Tibial nerve (tissue), 4 donors: ENCODE measurements at regions not wholly inside any gene's neighbourhood (a gene's known extent, or its start where the extent isn't known, plus 50 kb on each side); places are given as distances from the start of the nearest gene placed in this dataset.

Experiments
- DNase-seq, 2 donors: peaks; one replicate each; pipeline ENCODE4 v3.0.0-alpha.2; 2019; ENCODE audit warnings: low spot score in 2 of 2
- H3K27ac ChIP-seq, 4 donors: fragments of 200-600 bp; sonication (generic) in 3 of 4; one replicate each; pipeline ENCODE4 v1.5.1; 2017 to 2019; ENCODE audit warnings: mild to moderate bottlenecking in 1 of 4
- H3K27me3 ChIP-seq, 2 donors: fragments of 200-600 bp; sonication (generic) in 1 of 2; one replicate each; pipeline versions ENCODE4 v1.5.1 to v1.6.0; 2017 to 2019
- H3K36me3 ChIP-seq, 3 donors: fragments of 200-600 bp; sonication (generic); one replicate each; pipeline ENCODE4 v1.5.1; 2018 to 2019
- H3K4me1 ChIP-seq, 4 donors: fragments of 200-600 bp; sonication (generic) in 3 of 4; one replicate each; pipeline ENCODE4 v1.5.1; 2017 to 2019
- H3K4me3 ChIP-seq, 4 donors: fragments of 200-600 bp; sonication (generic) in 3 of 4; one replicate each; pipeline ENCODE4 v1.5.1; 2017 to 2019; ENCODE audit warnings: mild to moderate bottlenecking in 1 of 4, moderate library complexity in 1 of 4
- H3K9me3 ChIP-seq, 4 donors: fragments of 200-600 bp; sonication (generic) in 3 of 4; one replicate each; pipeline ENCODE4 v1.5.1; 2017 to 2019
- CTCF ChIP-seq, 5 experiments: fragments of 200-600 bp in 3 of 5; fragments of 450-650 bp in 2 of 5; sonication (generic) in 3 of 5; IDR thresholded peaks; one replicate each; pipeline ENCODE4 v1.5.1; 2016 to 2019; ENCODE audit warnings: antibody characterized with exemption in 5 of 5, mild to moderate bottlenecking in 3 of 5, moderate library complexity in 2 of 5
- EP300 ChIP-seq, 2 donors: sonication (generic); formaldehyde crosslinking; IDR thresholded peaks; one replicate each; pipeline ENCODE4 v1.6.1; 2017; ENCODE audit warnings: antibody characterized with exemption in 2 of 2, mild to moderate bottlenecking in 1 of 2
- POLR2A ChIP-seq, 2 donors: fragments of 450-650 bp; IDR thresholded peaks; one replicate each; pipeline ENCODE4 v1.6.1; 2017; ENCODE audit warnings: antibody characterized with exemption in 2 of 2, mild to moderate bottlenecking in 2 of 2, moderate library complexity in 2 of 2
- WGBS, 2 donors: methylation state at CpG; one replicate each; pipeline ENCODE4 v1.1.5; 2018; 5-methylcytosine and 5-hydroxymethylcytosine counted together

- Histone ChIP-seq H3K9me3 (peaks cover 0 to 7% (median 3%) of the 10 kb centered on the region in 4 donors), H3K27ac (no peak overlapping the region), H3K4me1 (no peaks in the 10 kb centered on the region), H3K27me3 (no peaks in the 10 kb centered on the region), H3K4me3 (no peak overlapping the region), H3K36me3 (no peaks in the 10 kb centered on the region)
- no peak for DNase-seq
- TF ChIP-seq EP300 (IDR thresholded peaks at IDR 0.05): no peak
- TF ChIP-seq CTCF (IDR thresholded peaks at IDR 0.05): no peak
- TF ChIP-seq POLR2A (IDR thresholded peaks at IDR 0.05): no peak
Measured at GRCh38 chr6:97653517-97653916, 370.5 kb upstream of the MMS22L start.

GRCh38 chr6:97654674-97655073, 371.7 kb upstream of the MMS22L start:
- Histone ChIP-seq H3K36me3 (no peaks in the 10 kb centered on the region), H3K9me3 (peaks cover 0 to 7% (median 3%) of the 10 kb centered on the region in 4 donors), H3K27ac (no peak overlapping the region), H3K4me3 (no peak overlapping the region), H3K4me1 (no peaks in the 10 kb centered on the region), H3K27me3 (no peaks in the 10 kb centered on the region)
- TF ChIP-seq POLR2A (IDR thresholded peaks at IDR 0.05) (no peak), CTCF (IDR thresholded peaks at IDR 0.05) (no peak), EP300 (IDR thresholded peaks at IDR 0.05) (no peak)
- DNase-seq: no peak
- 92 to 95% methylated on average over 3 of the region's 3 CpGs for WGBS, 2 donors

GRCh38 chr6:97656236-97656635, 373.2 kb upstream of the MMS22L start:
- no peak for DNase-seq
- H3K27me3 ChIP-seq: no peaks in the 10 kb centered on the region
- no peak overlapping the region for H3K4me3 ChIP-seq
- WGBS, 2 donors: 21 to 39% methylated on average over 1 of the region's 1 CpG
- H3K4me1 ChIP-seq: no peaks in the 10 kb centered on the region
- H3K36me3 ChIP-seq: no peaks in the 10 kb centered on the region
- no peak overlapping the region for H3K27ac ChIP-seq
- TF ChIP-seq CTCF (IDR thresholded peaks at IDR 0.05): no peak
- no peak for TF ChIP-seq POLR2A (IDR thresholded peaks at IDR 0.05)
- TF ChIP-seq EP300 (IDR thresholded peaks at IDR 0.05): no peak
- peaks cover 0 to under 1% (median 0%) of the 10 kb centered on the region in 4 donors for H3K9me3 ChIP-seq

- no peak overlapping the region for H3K4me3 ChIP-seq
- H3K4me1 ChIP-seq: no peaks in the 10 kb centered on the region
- 43 to 51% methylated on average over 8 of the region's 8 CpGs for WGBS, 2 donors
- no peaks in the 10 kb centered on the region for H3K27me3 ChIP-seq
- H3K9me3 ChIP-seq: no peaks in the 10 kb centered on the region
- no peaks in the 10 kb centered on the region for H3K36me3 ChIP-seq
- H3K27ac ChIP-seq: no peak overlapping the region
- TF ChIP-seq EP300 (IDR thresholded peaks at IDR 0.05) (no peak), CTCF (IDR thresholded peaks at IDR 0.05) (no peak), POLR2A (IDR thresholded peaks at IDR 0.05) (no peak)
- DNase-seq: no peak
Measured at GRCh38 chr6:97656706-97657350, 373.8 kb upstream of the MMS22L start.

GRCh38 chr6:97658090-97658489, 375.1 kb upstream of the MMS22L start:
- Histone ChIP-seq H3K4me1 (no peaks in the 10 kb centered on the region), H3K27me3 (no peaks in the 10 kb centered on the region), H3K27ac (no peak overlapping the region), H3K9me3 (no peaks in the 10 kb centered on the region), H3K4me3 (no peak overlapping the region), H3K36me3 (no peaks in the 10 kb centered on the region)
- no peak for DNase-seq
- 40 to 41% methylated on average over 2 of the region's 2 CpGs for WGBS, 2 donors
- TF ChIP-seq POLR2A (IDR thresholded peaks at IDR 0.05) (no peak), EP300 (IDR thresholded peaks at IDR 0.05) (no peak), CTCF (IDR thresholded peaks at IDR 0.05) (no peak)
